Ascending aorta (tissue), 2 donors: ENCODE measurements at regions not wholly inside any gene's neighbourhood (a gene's known extent, or its start where the extent isn't known, plus 50 kb on each side); places are given as distances from the start of the nearest gene placed in this dataset.
"Not testable (repeated sequence)": the region's sequence is repeated elsewhere in the genome, so short reads cannot be mapped to it uniquely, and the experiment has no call there.

Experiments used
- DNase-seq, 2 donors: peaks; one replicate each; pipeline ENCODE4 v3.0.0-alpha.2; 2019; ENCODE audit warnings: low spot score in 2 of 2
- H3K27ac ChIP-seq, 2 donors: fragments of 200-600 bp; sonication (generic); one replicate each; pipeline ENCODE4 v1.5.1; 2016 to 2017; ENCODE audit warnings: mild to moderate bottlenecking in 1 of 2
- H3K27me3 ChIP-seq: fragments of 200-600 bp; sonication (generic); one replicate; pipeline ENCODE4 v1.5.1; 2017
- H3K36me3 ChIP-seq, 2 donors: fragments of 200-600 bp; sonication (generic); one replicate each; pipeline ENCODE4 v1.5.1; 2016
- H3K4me1 ChIP-seq, 2 donors: fragments of 200-600 bp; sonication (generic); one replicate each; pipeline ENCODE4 v1.5.1; 2016 to 2017; ENCODE audit warnings: mild to moderate bottlenecking in 1 of 2
- H3K4me3 ChIP-seq, 2 donors: fragments of 200-600 bp; sonication (generic); one replicate each; pipeline ENCODE4 v1.5.1; 2016 to 2017; ENCODE audit warnings: mild to moderate bottlenecking in 1 of 2
- H3K9me3 ChIP-seq, 2 donors: fragments of 200-600 bp; sonication (generic); one replicate each; pipeline ENCODE4 v1.5.1; 2016
- CTCF ChIP-seq, 3 experiments: fragments of 200-600 bp in 2 of 3; fragments of 450-650 bp in 1 of 3; sonication (generic) in 2 of 3; IDR thresholded peaks; one replicate each; pipeline ENCODE4 v1.5.1; 2016 to 2019; ENCODE audit warnings: antibody characterized with exemption in 3 of 3, mild to moderate bottlenecking in 1 of 3, moderate library complexity in 1 of 3
- intact Hi-C: fragments of 100-400 bp; cut with DNase I; formaldehyde crosslinking; loops from one replicate; pipeline ENCODE4 v1.15.1; 2023

GRCh38 chr16:87216841-87217275 is 100.3 kb downstream of the C16orf95 start:
- DNase-seq, result no peak
- H3K9me3 ChIP-seq, result no peaks in the 10 kb centered on the region
- H3K27me3 ChIP-seq, result no peaks in the 10 kb centered on the region
- peaks cover 0 to 2% of the 10 kb centered on the region in 2 donors for H3K4me1 ChIP-seq
- no peaks in the 10 kb centered on the region for H3K36me3 ChIP-seq
- peak overlapping the region; percentile 16 to 54 for H3K4me3 ChIP-seq
- intact Hi-C loops, result no loop called here
- H3K27ac ChIP-seq, result peak overlapping the region; percentile 27 to 78
- no peak for TF ChIP-seq CTCF (IDR thresholded peaks at IDR 0.05)

GRCh38 chr16:87217802-87218201 is 99.4 kb downstream of the C16orf95 start:
- DNase-seq, H3K36me3 ChIP-seq, H3K9me3 ChIP-seq, H3K27me3 ChIP-seq, H3K4me1 ChIP-seq, H3K4me3 ChIP-seq, intact Hi-C loops, H3K27ac ChIP-seq: not testable (repeated sequence)

GRCh38 chr16:87218281-87219055 is 98.7 kb downstream of the C16orf95 start:
- no peak overlapping the region for H3K4me3 ChIP-seq
- DNase-seq, result no peak
- intact Hi-C loops, result no loop called here
- H3K4me1 ChIP-seq, result peaks cover 0 to 2% of the 10 kb centered on the region in 2 donors
- no peak for TF ChIP-seq CTCF (IDR thresholded peaks at IDR 0.05)
- no peaks in the 10 kb centered on the region for H3K36me3 ChIP-seq
- H3K27me3 ChIP-seq, result no peaks in the 10 kb centered on the region
- no peak overlapping the region for H3K27ac ChIP-seq
- no peaks in the 10 kb centered on the region for H3K9me3 ChIP-seq

GRCh38 chr16:87219287-87219909 is 97.8 kb downstream of the C16orf95 start:
- TF ChIP-seq CTCF (IDR thresholded peaks at IDR 0.05), result no peak
- H3K4me3 ChIP-seq, result no peak overlapping the region
- no peaks in the 10 kb centered on the region for H3K36me3 ChIP-seq
- no peak for DNase-seq
- intact Hi-C loops, result no loop called here
- H3K27ac ChIP-seq, result no peak overlapping the region
- peaks cover 0 to 2% of the 10 kb centered on the region in 2 donors for H3K4me1 ChIP-seq
- no peaks in the 10 kb centered on the region for H3K9me3 ChIP-seq
- no peaks in the 10 kb centered on the region for H3K27me3 ChIP-seq

- Histone ChIP-seq H3K27ac (no peak overlapping the region), H3K36me3 (no peaks in the 10 kb centered on the region), H3K4me3 (no peak overlapping the region), H3K27me3 (no peaks in the 10 kb centered on the region), H3K4me1 (peaks cover 0 to 2% of the 10 kb centered on the region in 2 donors), H3K9me3 (no peaks in the 10 kb centered on the region)
- intact Hi-C loops, result no loop called here
- no peak for DNase-seq
- TF ChIP-seq CTCF (IDR thresholded peaks at IDR 0.05), result no peak
Observed at GRCh38 chr16:87221633-87222032, 95.6 kb downstream of the C16orf95 start.

- Histone ChIP-seq H3K4me1 (peaks cover 1 to 5% of the 10 kb centered on the region in 2 donors), H3K36me3 (no peaks in the 10 kb centered on the region), H3K27ac (no peak overlapping the region), H3K27me3 (no peaks in the 10 kb centered on the region), H3K4me3 (no peak overlapping the region), H3K9me3 (no peaks in the 10 kb centered on the region)
- intact Hi-C loops, result no loop called here
- no peak for DNase-seq
- no peak for TF ChIP-seq CTCF (IDR thresholded peaks at IDR 0.05)
Observed at GRCh38 chr16:87222335-87222734, 94.9 kb downstream of the C16orf95 start.
